GM11168 (cell line): ENCODE measurements at regions not wholly inside any gene's neighbourhood (a gene's known extent, or its start where the extent isn't known, plus 50 kb on each side); places are given as distances from the start of the nearest gene placed in this dataset.

Experiments used
- in situ Hi-C: fragments of 300-500 bp; cut with MboI; formaldehyde crosslinking; loops from one replicate; pipeline ENCODE4 v1.12.0; 2022; ENCODE audit warnings: low sequenced_read_pairs; ENCODE audit not compliant: unreplicated experiment

GRCh38 chr22:27509132-27509920, 292.2 kb downstream of the MN1 start:
- in situ Hi-C loops: no loop called here

- in situ Hi-C loops: no loop called here
Measured at GRCh38 chr22:27510024-27510423, 291.5 kb downstream of the MN1 start.

GRCh38 chr22:27512283-27512761, 289.2 kb downstream of the MN1 start:
- in situ Hi-C loops: no loop called here

- in situ Hi-C loops: no loop called here
Measured at GRCh38 chr22:27513021-27513420, 288.5 kb downstream of the MN1 start.

GRCh38 chr22:27514601-27515523, 286.7 kb downstream of the MN1 start:
- in situ Hi-C loops: no loop called here

- in situ Hi-C loops: no loop called here
Measured at GRCh38 chr22:27517361-27518155, 284.0 kb downstream of the MN1 start.

- in situ Hi-C loops: no loop called here
Measured at GRCh38 chr22:27518531-27519340, 282.8 kb downstream of the MN1 start.

GRCh38 chr22:27523711-27524110, 277.8 kb downstream of the MN1 start:
- in situ Hi-C loops: no loop called here

GRCh38 chr22:27525711-27526110, 275.8 kb downstream of the MN1 start:
- in situ Hi-C loops: no loop called here

- in situ Hi-C loops: no loop called here
Measured at GRCh38 chr22:27526901-27527300, 274.7 kb downstream of the MN1 start.

GRCh38 chr22:27531782-27532530, 269.6 kb downstream of the MN1 start:
- in situ Hi-C loops: no loop called here

GRCh38 chr22:27533105-27533745, 268.3 kb downstream of the MN1 start:
- in situ Hi-C loops: no loop called here

GRCh38 chr22:27534720-27535125, 266.8 kb downstream of the MN1 start:
- in situ Hi-C loops: no loop called here

- in situ Hi-C loops: no loop called here
Measured at GRCh38 chr22:27535452-27535851, 266.1 kb downstream of the MN1 start.

GRCh38 chr22:27537501-27537900, 264.1 kb downstream of the MN1 start:
- in situ Hi-C loops: no loop called here

GRCh38 chr22:27538666-27539065, 262.9 kb downstream of the MN1 start:
- in situ Hi-C loops: no loop called here

- in situ Hi-C loops: no loop called here
Measured at GRCh38 chr22:27540247-27540646, 261.3 kb downstream of the MN1 start.

- in situ Hi-C loops: no loop called here
Measured at GRCh38 chr22:27540656-27541396, 260.7 kb downstream of the MN1 start.
